Tongue (tissue), 1 donor: ENCODE measurements at regions not wholly inside any gene's neighbourhood (a gene's known extent, or its start where the extent isn't known, plus 50 kb on each side); places are given as distances from the start of the nearest gene placed in this dataset.

Experiments used
- DNase-seq: peaks from one replicate; pipeline ENCODE4 v3.0.0-alpha.2; 2015

- DNase-seq, result peak; percentile 79
Observed at GRCh38 chr2:145228506-145228905, 708.6 kb upstream of the ZEB2 start.

GRCh38 chr2:145226901-145227300, 707.0 kb upstream of the ZEB2 start:
- no peak for DNase-seq

- DNase-seq, result no peak
Observed at GRCh38 chr2:145221516-145221915, 701.6 kb upstream of the ZEB2 start.

- DNase-seq, result no peak
Observed at GRCh38 chr2:145221032-145221431, 701.1 kb upstream of the ZEB2 start.

GRCh38 chr2:145220496-145220895, 700.6 kb upstream of the ZEB2 start:
- no peak for DNase-seq

GRCh38 chr2:145207884-145208283, 688.0 kb upstream of the ZEB2 start:
- DNase-seq, result no peak

- DNase-seq, result no peak
Observed at GRCh38 chr2:145206496-145207281, 686.8 kb upstream of the ZEB2 start.

GRCh38 chr2:145203891-145204290, 684.0 kb upstream of the ZEB2 start:
- peak; percentile 48 for DNase-seq

GRCh38 chr2:145199827-145200706, 680.1 kb upstream of the ZEB2 start:
- peak; percentile 37 for DNase-seq

GRCh38 chr2:145199042-145199441, 679.1 kb upstream of the ZEB2 start:
- DNase-seq, result peak; percentile 53

GRCh38 chr2:145198555-145198954, 678.6 kb upstream of the ZEB2 start:
- DNase-seq, result no peak

- no peak for DNase-seq
Observed at GRCh38 chr2:145197944-145198343, 678.0 kb upstream of the ZEB2 start.

GRCh38 chr2:145194673-145195072, 674.8 kb upstream of the ZEB2 start:
- no peak for DNase-seq

- DNase-seq, result no peak
Observed at GRCh38 chr2:145190031-145190703, 670.2 kb upstream of the ZEB2 start.

GRCh38 chr2:145186303-145186702, 666.4 kb upstream of the ZEB2 start:
- DNase-seq, result no peak

GRCh38 chr2:145185696-145186095, 665.8 kb upstream of the ZEB2 start:
- DNase-seq, result no peak

- peak; percentile 18 for DNase-seq
Observed at GRCh38 chr2:145184741-145185651, 665.1 kb upstream of the ZEB2 start.

GRCh38 chr2:145169285-145169684, 649.4 kb upstream of the ZEB2 start:
- no peak for DNase-seq

GRCh38 chr2:145168091-145168490, 648.2 kb upstream of the ZEB2 start:
- no peak for DNase-seq

- no peak for DNase-seq
Observed at GRCh38 chr2:145166731-145167302, 646.9 kb upstream of the ZEB2 start.

- no peak for DNase-seq
Observed at GRCh38 chr2:145161656-145162055, 641.7 kb upstream of the ZEB2 start.
